Kidney glomerular epithelial cell (primary cell): ENCODE measurements at regions not wholly inside any gene's neighbourhood (a gene's known extent, or its start where the extent isn't known, plus 50 kb on each side); places are given as distances from the start of the nearest gene placed in this dataset.
"Not testable (repeated sequence)": the region's sequence is repeated elsewhere in the genome, so short reads cannot be mapped to it uniquely, and the experiment has no call there.

Experiments used
- DNase-seq: peaks from one replicate; lab custom pipeline; 2025; lab: John Stamatoyannopoulos, UW

GRCh38 chr5:142259758-142260157 is 65.1 kb downstream of the SPRY4 start:
- no peak for DNase-seq

GRCh38 chr5:142255831-142256230 is 69.0 kb downstream of the SPRY4 start:
- DNase-seq, result no peak

GRCh38 chr5:142254431-142254830 is 70.4 kb downstream of the SPRY4 start:
- DNase-seq, result no peak

GRCh38 chr5:142253938-142254337 is 70.9 kb downstream of the SPRY4 start:
- DNase-seq, result no peak

- no peak for DNase-seq
These were observed 74.7 kb downstream of the SPRY4 start for GRCh38 chr5:142250119-142250518.

- no peak for DNase-seq
These were observed 75.9 kb downstream of the SPRY4 start for GRCh38 chr5:142248853-142249462.

GRCh38 chr5:142246258-142246657 is 78.6 kb downstream of the SPRY4 start:
- no peak for DNase-seq

- DNase-seq, result no peak
These were observed 79.0 kb downstream of the SPRY4 start for GRCh38 chr5:142245786-142246185.

- DNase-seq, result no peak
These were observed 80.4 kb downstream of the SPRY4 start for GRCh38 chr5:142244440-142244839.

- no peak for DNase-seq
These were observed 82.5 kb downstream of the SPRY4 start for GRCh38 chr5:142242272-142242671.

- DNase-seq, result no peak
These were observed 85.2 kb downstream of the SPRY4 start for GRCh38 chr5:142239394-142240159.

GRCh38 chr5:142237707-142238106 is 87.1 kb downstream of the SPRY4 start:
- no peak for DNase-seq

- DNase-seq, result not testable (repeated sequence)
These were observed 88.0 kb downstream of the SPRY4 start for GRCh38 chr5:142236673-142237290.

GRCh38 chr5:142235870-142236672 is 88.8 kb downstream of the SPRY4 start:
- no peak for DNase-seq

GRCh38 chr5:142235050-142235797 is 89.6 kb downstream of the SPRY4 start:
- no peak for DNase-seq

- no peak for DNase-seq
These were observed 91.5 kb downstream of the SPRY4 start for GRCh38 chr5:142233083-142234032.

- not testable (repeated sequence) for DNase-seq
These were observed 93.9 kb downstream of the SPRY4 start for GRCh38 chr5:142230949-142231348.

- no peak for DNase-seq
These were observed 99.7 kb downstream of the SPRY4 start for GRCh38 chr5:142225141-142225540.

- DNase-seq, result no peak
These were observed 101.8 kb downstream of the SPRY4 start for GRCh38 chr5:142222866-142223558.
